ENCODE measurements at regions not wholly inside any gene's neighbourhood (a gene's known extent, or its start where the extent isn't known, plus 50 kb on each side); places are given as distances from the start of the nearest gene placed in this dataset.
A peak's percentile ranks its signal among the peaks of the same experiment; 100 is the strongest.

- no peak for TF ChIP-seq CTCF (conservative IDR thresholded peaks at IDR 0.05)
- no peak for TF ChIP-seq ZFX (IDR thresholded peaks at IDR 0.05)
- no peak overlapping the region for H3K27ac ChIP-seq
Observed at GRCh38 chr9:17068671-17069070, 66.2 kb upstream of the CNTLN start.

- TF ChIP-seq CTCF (conservative IDR thresholded peaks at IDR 0.05) (no peak), ZFX (IDR thresholded peaks at IDR 0.05) (no peak)
- H3K27ac ChIP-seq = no peak overlapping the region
Observed at GRCh38 chr9:17065062-17065461, 69.8 kb upstream of the CNTLN start.

GRCh38 chr9:17064558-17064957 lies 70.3 kb upstream of the CNTLN start:
- H3K27ac ChIP-seq = no peak overlapping the region
- TF ChIP-seq CTCF (conservative IDR thresholded peaks at IDR 0.05) = no peak
- no peak for TF ChIP-seq ZFX (IDR thresholded peaks at IDR 0.05)

GRCh38 chr9:17063535-17064135 lies 71.2 kb upstream of the CNTLN start:
- no peak overlapping the region for H3K27ac ChIP-seq
- peak; percentile 93 for TF ChIP-seq CTCF (conservative IDR thresholded peaks at IDR 0.05)
- no peak for TF ChIP-seq ZFX (IDR thresholded peaks at IDR 0.05)

- no peak for TF ChIP-seq ZFX (IDR thresholded peaks at IDR 0.05)
- no peak for TF ChIP-seq CTCF (conservative IDR thresholded peaks at IDR 0.05)
- H3K27ac ChIP-seq = no peak overlapping the region
Observed at GRCh38 chr9:17062497-17062896, 72.3 kb upstream of the CNTLN start.

- H3K27ac ChIP-seq = no peak overlapping the region
- TF ChIP-seq ZFX (IDR thresholded peaks at IDR 0.05) = no peak
- no peak for TF ChIP-seq CTCF (conservative IDR thresholded peaks at IDR 0.05)
Observed at GRCh38 chr9:17060450-17060849, 74.4 kb upstream of the CNTLN start.

GRCh38 chr9:17059465-17059864 lies 75.4 kb upstream of the CNTLN start:
- TF ChIP-seq CTCF (conservative IDR thresholded peaks at IDR 0.05) (no peak), ZFX (IDR thresholded peaks at IDR 0.05) (no peak)
- H3K27ac ChIP-seq = no peak overlapping the region
